ENCODE measurements at regions not wholly inside any gene's neighbourhood (a gene's known extent, or its start where the extent isn't known, plus 50 kb on each side); places are given as distances from the start of the nearest gene placed in this dataset.

DNA sequence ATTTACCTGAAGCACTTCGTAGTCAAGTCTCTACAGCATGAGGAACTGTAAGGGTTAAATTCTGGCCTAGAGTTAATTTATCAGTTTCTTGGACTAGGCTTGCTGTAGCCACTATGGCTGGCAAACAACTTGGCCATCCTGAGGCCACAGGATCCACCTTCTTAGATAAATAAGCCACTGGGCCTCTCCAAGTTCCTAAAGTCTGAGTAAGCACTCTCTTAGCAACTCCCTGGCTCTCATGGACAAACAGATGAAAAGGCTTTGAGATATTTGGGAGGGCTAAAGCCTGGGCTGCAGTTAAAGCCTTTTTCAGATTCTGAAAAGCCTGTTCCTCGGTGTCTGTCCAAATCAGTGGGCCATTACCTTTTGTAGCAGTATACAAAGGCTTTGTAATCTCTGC is 675.0 kb downstream of the TMEM121 start (continued):
- TF ChIP-seq, protein P1, sequence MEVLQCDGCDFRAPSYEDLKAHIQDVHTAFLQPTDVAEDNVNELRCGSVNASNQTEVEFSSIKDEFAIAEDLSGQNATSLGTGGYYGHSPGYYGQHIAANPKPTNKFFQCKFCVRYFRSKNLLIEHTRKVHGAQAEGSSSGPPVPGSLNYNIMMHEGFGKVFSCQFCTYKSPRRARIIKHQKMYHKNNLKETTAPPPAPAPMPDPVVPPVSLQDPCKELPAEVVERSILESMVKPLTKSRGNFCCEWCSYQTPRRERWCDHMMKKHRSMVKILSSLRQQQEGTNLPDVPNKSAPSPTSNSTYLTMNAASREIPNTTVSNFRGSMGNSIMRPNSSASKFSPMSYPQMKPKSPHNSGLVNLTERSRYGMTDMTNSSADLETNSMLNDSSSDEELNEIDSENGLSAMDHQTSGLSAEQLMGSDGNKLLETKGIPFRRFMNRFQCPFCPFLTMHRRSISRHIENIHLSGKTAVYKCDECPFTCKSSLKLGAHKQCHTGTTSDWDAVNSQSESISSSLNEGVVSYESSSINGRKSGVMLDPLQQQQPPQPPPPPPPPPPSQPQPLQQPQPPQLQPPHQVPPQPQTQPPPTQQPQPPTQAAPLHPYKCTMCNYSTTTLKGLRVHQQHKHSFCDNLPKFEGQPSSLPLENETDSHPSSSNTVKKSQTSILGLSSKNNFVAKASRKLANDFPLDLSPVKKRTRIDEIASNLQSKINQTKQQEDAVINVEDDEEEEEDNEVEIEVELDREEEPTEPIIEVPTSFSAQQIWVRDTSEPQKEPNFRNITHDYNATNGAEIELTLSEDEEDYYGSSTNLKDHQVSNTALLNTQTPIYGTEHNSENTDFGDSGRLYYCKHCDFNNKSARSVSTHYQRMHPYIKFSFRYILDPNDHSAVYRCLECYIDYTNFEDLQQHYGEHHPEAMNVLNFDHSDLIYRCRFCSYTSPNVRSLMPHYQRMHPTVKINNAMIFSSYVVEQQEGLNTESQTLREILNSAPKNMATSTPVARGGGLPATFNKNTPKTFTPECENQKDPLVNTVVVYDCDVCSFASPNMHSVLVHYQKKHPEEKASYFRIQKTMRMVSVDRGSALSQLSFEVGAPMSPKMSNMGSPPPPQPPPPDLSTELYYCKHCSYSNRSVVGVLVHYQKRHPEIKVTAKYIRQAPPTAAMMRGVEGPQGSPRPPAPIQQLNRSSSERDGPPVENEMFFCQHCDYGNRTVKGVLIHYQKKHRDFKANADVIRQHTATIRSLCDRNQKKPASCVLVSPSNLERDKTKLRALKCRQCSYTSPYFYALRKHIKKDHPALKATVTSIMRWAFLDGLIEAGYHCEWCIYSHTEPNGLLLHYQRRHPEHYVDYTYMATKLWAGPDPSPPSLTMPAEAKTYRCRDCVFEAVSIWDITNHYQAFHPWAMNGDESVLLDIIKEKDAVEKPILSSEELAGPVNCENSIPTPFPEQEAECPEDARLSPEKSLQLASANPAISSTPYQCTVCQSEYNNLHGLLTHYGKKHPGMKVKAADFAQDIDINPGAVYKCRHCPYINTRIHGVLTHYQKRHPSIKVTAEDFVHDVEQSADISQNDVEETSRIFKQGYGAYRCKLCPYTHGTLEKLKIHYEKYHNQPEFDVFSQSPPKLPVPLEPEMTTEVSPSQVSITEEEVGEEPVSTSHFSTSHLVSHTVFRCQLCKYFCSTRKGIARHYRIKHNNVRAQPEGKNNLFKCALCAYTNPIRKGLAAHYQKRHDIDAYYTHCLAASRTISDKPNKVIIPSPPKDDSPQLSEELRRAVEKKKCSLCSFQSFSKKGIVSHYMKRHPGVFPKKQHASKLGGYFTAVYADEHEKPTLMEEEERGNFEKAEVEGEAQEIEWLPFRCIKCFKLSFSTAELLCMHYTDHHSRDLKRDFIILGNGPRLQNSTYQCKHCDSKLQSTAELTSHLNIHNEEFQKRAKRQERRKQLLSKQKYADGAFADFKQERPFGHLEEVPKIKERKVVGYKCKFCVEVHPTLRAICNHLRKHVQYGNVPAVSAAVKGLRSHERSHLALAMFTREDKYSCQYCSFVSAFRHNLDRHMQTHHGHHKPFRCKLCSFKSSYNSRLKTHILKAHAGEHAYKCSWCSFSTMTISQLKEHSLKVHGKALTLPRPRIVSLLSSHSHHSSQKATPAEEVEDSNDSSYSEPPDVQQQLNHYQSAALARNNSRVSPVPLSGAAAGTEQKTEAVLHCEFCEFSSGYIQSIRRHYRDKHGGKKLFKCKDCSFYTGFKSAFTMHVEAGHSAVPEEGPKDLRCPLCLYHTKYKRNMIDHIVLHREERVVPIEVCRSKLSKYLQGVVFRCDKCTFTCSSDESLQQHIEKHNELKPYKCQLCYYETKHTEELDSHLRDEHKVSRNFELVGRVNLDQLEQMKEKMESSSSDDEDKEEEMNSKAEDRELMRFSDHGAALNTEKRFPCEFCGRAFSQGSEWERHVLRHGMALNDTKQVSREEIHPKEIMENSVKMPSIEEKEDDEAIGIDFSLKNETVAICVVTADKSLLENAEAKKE (CRISPR knock-in tag; IDR thresholded peaks at IDR 0.05) = no peak
- TF ChIP-seq STAT1 (IDR thresholded peaks at IDR 0.05; ENCODE audit: unreplicated experiment) (no peak), POLR2AphosphoS5 (IDR thresholded peaks at IDR 0.05; ENCODE audit: low read depth) (no peak), ZNF114 (CRISPR knock-in tag; IDR thresholded peaks at IDR 0.05) (no peak), ETS1 (IDR thresholded peaks at IDR 0.05) (no peak), JUNB (IDR thresholded peaks at IDR 0.05; ENCODE audit: unreplicated experiment) (no peak), NANOG (IDR thresholded peaks at IDR 0.05; ENCODE audit: borderline replicate concordance) (no peak)
- TF ChIP-seq, protein P2, sequence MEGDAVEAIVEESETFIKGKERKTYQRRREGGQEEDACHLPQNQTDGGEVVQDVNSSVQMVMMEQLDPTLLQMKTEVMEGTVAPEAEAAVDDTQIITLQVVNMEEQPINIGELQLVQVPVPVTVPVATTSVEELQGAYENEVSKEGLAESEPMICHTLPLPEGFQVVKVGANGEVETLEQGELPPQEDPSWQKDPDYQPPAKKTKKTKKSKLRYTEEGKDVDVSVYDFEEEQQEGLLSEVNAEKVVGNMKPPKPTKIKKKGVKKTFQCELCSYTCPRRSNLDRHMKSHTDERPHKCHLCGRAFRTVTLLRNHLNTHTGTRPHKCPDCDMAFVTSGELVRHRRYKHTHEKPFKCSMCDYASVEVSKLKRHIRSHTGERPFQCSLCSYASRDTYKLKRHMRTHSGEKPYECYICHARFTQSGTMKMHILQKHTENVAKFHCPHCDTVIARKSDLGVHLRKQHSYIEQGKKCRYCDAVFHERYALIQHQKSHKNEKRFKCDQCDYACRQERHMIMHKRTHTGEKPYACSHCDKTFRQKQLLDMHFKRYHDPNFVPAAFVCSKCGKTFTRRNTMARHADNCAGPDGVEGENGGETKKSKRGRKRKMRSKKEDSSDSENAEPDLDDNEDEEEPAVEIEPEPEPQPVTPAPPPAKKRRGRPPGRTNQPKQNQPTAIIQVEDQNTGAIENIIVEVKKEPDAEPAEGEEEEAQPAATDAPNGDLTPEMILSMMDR (conservative IDR thresholded peaks at IDR 0.05; ENCODE audit: low read depth in 2 of 2) = no peak
- TF ChIP-seq, protein P3, sequence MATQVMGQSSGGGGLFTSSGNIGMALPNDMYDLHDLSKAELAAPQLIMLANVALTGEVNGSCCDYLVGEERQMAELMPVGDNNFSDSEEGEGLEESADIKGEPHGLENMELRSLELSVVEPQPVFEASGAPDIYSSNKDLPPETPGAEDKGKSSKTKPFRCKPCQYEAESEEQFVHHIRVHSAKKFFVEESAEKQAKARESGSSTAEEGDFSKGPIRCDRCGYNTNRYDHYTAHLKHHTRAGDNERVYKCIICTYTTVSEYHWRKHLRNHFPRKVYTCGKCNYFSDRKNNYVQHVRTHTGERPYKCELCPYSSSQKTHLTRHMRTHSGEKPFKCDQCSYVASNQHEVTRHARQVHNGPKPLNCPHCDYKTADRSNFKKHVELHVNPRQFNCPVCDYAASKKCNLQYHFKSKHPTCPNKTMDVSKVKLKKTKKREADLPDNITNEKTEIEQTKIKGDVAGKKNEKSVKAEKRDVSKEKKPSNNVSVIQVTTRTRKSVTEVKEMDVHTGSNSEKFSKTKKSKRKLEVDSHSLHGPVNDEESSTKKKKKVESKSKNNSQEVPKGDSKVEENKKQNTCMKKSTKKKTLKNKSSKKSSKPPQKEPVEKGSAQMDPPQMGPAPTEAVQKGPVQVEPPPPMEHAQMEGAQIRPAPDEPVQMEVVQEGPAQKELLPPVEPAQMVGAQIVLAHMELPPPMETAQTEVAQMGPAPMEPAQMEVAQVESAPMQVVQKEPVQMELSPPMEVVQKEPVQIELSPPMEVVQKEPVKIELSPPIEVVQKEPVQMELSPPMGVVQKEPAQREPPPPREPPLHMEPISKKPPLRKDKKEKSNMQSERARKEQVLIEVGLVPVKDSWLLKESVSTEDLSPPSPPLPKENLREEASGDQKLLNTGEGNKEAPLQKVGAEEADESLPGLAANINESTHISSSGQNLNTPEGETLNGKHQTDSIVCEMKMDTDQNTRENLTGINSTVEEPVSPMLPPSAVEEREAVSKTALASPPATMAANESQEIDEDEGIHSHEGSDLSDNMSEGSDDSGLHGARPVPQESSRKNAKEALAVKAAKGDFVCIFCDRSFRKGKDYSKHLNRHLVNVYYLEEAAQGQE (IDR thresholded peaks at IDR 0.05; ENCODE audit: unreplicated experiment) = no peak
